H1 (cell line): ENCODE measurements at regions not wholly inside any gene's neighbourhood (a gene's known extent, or its start where the extent isn't known, plus 50 kb on each side); places are given as distances from the start of the nearest gene placed in this dataset.

ENCODE experiments used
- CBX5 ChIP-seq: fragments of 300-800, 300-1000 bp; sonication (generic); IDR thresholded peaks from 2 replicates; pipeline ENCODE4 v1.7.1; 2016; ENCODE audit warnings: antibody characterized with exemption, low read length, low read depth
- CHD1 ChIP-seq: IDR thresholded peaks from 2 replicates; pipeline ENCODE4 v1.6.1; 2012; ENCODE audit warnings: low read depth, low read length, improper control_type of control experiment
- CREB1 ChIP-seq: IDR thresholded peaks from 2 replicates; pipeline ENCODE4 v1.6.1; 2012; ENCODE audit warnings: inconsistent platforms
- GTF2F1 ChIP-seq: IDR thresholded peaks from 2 replicates; pipeline ENCODE4 v1.6.1; 2012; ENCODE audit warnings: low read depth, low read length, improper control_type of control experiment, borderline replicate concordance
- JUND ChIP-seq: IDR thresholded peaks from 2 replicates; pipeline ENCODE4 v1.6.1; 2011; ENCODE audit warnings: mild to moderate bottlenecking, improper control_type of control experiment, low read length
- KDM4A ChIP-seq: IDR thresholded peaks from one replicate; pipeline ENCODE4 v1.7.1; 2012; ENCODE audit warnings: low read depth, mild to moderate bottlenecking, moderate library complexity, low read length, inconsistent platforms; ENCODE audit not compliant: severe bottlenecking
- POU5F1 ChIP-seq: IDR thresholded peaks from 2 replicates; pipeline ENCODE4 v1.6.1; 2011; ENCODE audit warnings: low read depth, mild to moderate bottlenecking, low read length, moderate library complexity
- SP1 ChIP-seq: IDR thresholded peaks from 2 replicates; pipeline ENCODE4 v1.6.1; 2011; ENCODE audit warnings: low read depth, low read length
- TEAD4 ChIP-seq: IDR thresholded peaks from 2 replicates; pipeline ENCODE4 v1.6.1; 2012; ENCODE audit warnings: low read depth, low read length, inconsistent platforms, mixed read lengths
- TF ChIP-seq, protein P1 (sequence below), 3 experiments: IDR thresholded peaks; 1 replicate in 2 of 3; 2 replicates in 1 of 3; pipeline versions ENCODE4 v1.5.1 to v1.6.1; 2011; ENCODE audit warnings: low read length in 3 of 3, mild to moderate bottlenecking in 3 of 3, inconsistent platforms in 2 of 3, low read depth in 1 of 3, moderate library complexity in 1 of 3; ENCODE audit not compliant: insufficient read depth in 1 of 3; ENCODE audit errors: control extremely low read depth in 1 of 3

DNA sequence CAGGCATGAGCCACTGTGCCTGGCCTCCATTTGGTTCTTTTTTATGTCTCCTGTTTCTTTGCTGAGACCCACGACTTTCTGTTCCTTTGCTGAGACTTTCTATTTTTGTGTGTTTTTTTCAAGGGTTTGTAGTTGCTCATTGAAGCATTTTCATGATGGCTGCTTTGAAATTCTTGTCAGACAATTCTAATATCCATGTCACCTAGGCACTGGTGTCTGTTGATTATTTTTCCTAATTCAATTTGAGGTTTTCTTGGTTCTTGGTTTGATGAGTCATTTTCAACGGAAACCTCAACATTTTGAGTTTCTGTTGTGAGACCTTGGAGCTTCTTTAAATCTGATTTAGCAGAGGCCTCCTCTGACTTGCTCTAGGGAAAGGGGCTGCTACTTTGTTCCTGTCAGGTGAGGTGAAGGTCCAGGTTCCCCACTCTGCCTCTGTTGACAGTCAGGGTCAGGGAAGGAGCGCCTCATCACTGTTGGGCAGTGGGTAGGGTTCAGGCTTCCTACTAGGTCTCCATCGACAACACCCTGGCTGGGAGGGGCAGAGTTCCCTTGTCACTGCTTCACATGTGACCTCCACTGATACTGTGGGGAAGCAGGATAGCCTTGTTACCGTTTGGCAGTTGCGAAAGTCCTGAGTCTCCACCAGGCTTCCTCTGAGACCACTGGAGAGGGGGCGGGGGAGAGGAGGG lies 66.1 kb upstream of the SMOX start (continued):
- TF ChIP-seq, protein P1, sequence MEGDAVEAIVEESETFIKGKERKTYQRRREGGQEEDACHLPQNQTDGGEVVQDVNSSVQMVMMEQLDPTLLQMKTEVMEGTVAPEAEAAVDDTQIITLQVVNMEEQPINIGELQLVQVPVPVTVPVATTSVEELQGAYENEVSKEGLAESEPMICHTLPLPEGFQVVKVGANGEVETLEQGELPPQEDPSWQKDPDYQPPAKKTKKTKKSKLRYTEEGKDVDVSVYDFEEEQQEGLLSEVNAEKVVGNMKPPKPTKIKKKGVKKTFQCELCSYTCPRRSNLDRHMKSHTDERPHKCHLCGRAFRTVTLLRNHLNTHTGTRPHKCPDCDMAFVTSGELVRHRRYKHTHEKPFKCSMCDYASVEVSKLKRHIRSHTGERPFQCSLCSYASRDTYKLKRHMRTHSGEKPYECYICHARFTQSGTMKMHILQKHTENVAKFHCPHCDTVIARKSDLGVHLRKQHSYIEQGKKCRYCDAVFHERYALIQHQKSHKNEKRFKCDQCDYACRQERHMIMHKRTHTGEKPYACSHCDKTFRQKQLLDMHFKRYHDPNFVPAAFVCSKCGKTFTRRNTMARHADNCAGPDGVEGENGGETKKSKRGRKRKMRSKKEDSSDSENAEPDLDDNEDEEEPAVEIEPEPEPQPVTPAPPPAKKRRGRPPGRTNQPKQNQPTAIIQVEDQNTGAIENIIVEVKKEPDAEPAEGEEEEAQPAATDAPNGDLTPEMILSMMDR (IDR thresholded peaks at IDR 0.05; ENCODE audit: control extremely low read depth in 1 of 3, insufficient read depth in 1 of 3, low read depth in 1 of 3, low read length in 3 of 3) = no peak
- no peak for TF ChIP-seq CHD1
- no peak for TF ChIP-seq JUND
- TF ChIP-seq TEAD4 = no peak
- TF ChIP-seq SP1 = no peak
- no peak for TF ChIP-seq POU5F1
- no peak for TF ChIP-seq GTF2F1
- no peak for TF ChIP-seq CREB1
- no peak for TF ChIP-seq KDM4A
- TF ChIP-seq CBX5 = no peak
